ENCODE measurements at regions not wholly inside any gene's neighbourhood (a gene's known extent, or its start where the extent isn't known, plus 50 kb on each side); places are given as distances from the start of the nearest gene placed in this dataset.
"Not testable (repeated sequence)": the region's sequence is repeated elsewhere in the genome, so short reads cannot be mapped to it uniquely, and the experiment has no call there.

DNA sequence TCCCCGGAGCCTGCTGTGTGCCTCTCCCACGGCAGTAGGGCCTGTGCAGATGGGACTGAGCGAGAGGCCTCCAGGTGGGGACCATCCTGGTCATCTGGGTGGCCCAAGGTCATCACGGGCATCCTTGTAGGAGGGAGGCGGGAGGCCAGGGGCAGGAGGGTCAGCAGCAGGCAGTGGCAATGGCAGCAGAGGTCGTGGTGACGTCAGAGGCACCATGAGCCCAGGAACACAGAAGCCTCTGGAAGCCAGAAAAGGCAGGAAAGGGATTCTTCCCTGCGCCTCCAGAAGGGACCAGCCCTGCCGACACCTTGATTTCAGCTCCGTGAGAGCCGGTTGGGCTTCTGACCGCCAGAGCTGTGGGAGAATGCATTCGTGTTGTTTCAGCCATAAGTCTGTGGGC, 190.3 kb downstream of the BANP start:
- TF ChIP-seq CTCF (IDR thresholded peaks at IDR 0.05): no peak
- TF ChIP-seq EP300 (IDR thresholded peaks at IDR 0.05): no peak
- no peak for TF ChIP-seq POLR2AphosphoS5 (IDR thresholded peaks at IDR 0.05)
- no peak for TF ChIP-seq POLR2A (IDR thresholded peaks at IDR 0.05)
- 68 to 87% methylated on average over 3 to 7 of the region's 13 CpGs for WGBS, 2 donors (ENCODE audit: low coverage in 1 of 2)
- Histone ChIP-seq H3K4me1 (no peaks in the 10 kb centered on the region), H3K36me3 (no peaks in the 10 kb centered on the region), H3K27ac (no peak overlapping the region), H3K9me3 (peaks cover 0 to 27% (median 0%) of the 10 kb centered on the region in 3 donors), H3K4me3 (no peak overlapping the region), H3K27me3 (peaks cover 4% of the 10 kb centered on the region)
- ATAC-seq: no peak

- H3K27me3 ChIP-seq, ATAC-seq, H3K4me3 ChIP-seq, H3K27ac ChIP-seq, H3K36me3 ChIP-seq, H3K4me1 ChIP-seq: not testable (repeated sequence)
- peaks cover 0 to 27% (median 0%) of the 10 kb centered on the region in 3 donors for H3K9me3 ChIP-seq
- 80 to 95% methylated on average over 1 to 7 of the region's 23 CpGs for WGBS, 2 donors (ENCODE audit: low coverage in 1 of 2)
These were observed 191.1 kb downstream of the BANP start for GRCh38 chr16:88142056-88142935.

- not testable (repeated sequence) for H3K4me3 ChIP-seq, H3K4me1 ChIP-seq, H3K27ac ChIP-seq, H3K27me3 ChIP-seq, H3K36me3 ChIP-seq, ATAC-seq
- WGBS, 2 donors (ENCODE audit: low coverage in 1 of 2): 43% methylated on average over 13 of the region's 39 CpGs; no CpG with 5 or more reads in 1 of the 2 donors
- peaks cover 0 to 20% (median 0%) of the 10 kb centered on the region in 3 donors for H3K9me3 ChIP-seq
These were observed 192.1 kb downstream of the BANP start for GRCh38 chr16:88143122-88144027.

DNA sequence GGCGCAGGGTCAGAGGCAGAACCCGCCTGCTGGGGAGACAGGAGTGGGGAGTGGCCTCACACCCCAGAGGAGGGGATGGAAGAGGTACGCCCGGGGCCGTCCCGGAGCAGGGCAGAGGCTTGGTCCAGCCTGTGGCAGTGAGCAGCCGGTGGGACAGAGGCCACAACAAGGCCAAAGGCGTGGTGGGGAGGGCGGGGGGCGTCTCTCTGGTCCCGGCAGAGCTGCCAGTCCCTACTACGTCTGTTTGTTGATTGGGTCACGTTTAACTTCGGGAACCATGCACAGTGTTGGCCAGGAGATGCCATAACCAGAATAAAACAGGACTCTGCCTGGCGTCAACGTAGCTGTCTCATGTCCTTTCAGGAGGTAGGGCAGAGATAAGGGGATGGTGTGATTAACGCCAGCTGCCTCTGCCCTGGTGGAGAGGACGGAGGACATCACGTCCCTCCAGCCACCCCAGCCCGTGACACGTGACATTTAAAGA, 192.8 kb downstream of the BANP start:
- Histone ChIP-seq H3K4me1 (no peaks in the 10 kb centered on the region), H3K36me3 (no peaks in the 10 kb centered on the region), H3K27ac (no peak overlapping the region), H3K9me3 (peaks cover 0 to 13% (median 0%) of the 10 kb centered on the region in 3 donors), H3K4me3 (no peak overlapping the region), H3K27me3 (peaks cover 4% of the 10 kb centered on the region)
- no peak for TF ChIP-seq POLR2AphosphoS5 (IDR thresholded peaks at IDR 0.05)
- no peak for TF ChIP-seq CTCF (IDR thresholded peaks at IDR 0.05)
- TF ChIP-seq POLR2A (IDR thresholded peaks at IDR 0.05): no peak
- no peak for TF ChIP-seq EP300 (IDR thresholded peaks at IDR 0.05)
- ATAC-seq: no peak
- 40% methylated on average over 10 of the region's 21 CpGs; no CpG with 5 or more reads in 1 of the 2 donors for WGBS, 2 donors (ENCODE audit: low coverage in 1 of 2)

GRCh38 chr16:88145376-88145775, 194.1 kb downstream of the BANP start:
- no CpG with 5 or more reads among the region's 13 CpGs for WGBS, 2 donors (ENCODE audit: low coverage in 1 of 2)

DNA sequence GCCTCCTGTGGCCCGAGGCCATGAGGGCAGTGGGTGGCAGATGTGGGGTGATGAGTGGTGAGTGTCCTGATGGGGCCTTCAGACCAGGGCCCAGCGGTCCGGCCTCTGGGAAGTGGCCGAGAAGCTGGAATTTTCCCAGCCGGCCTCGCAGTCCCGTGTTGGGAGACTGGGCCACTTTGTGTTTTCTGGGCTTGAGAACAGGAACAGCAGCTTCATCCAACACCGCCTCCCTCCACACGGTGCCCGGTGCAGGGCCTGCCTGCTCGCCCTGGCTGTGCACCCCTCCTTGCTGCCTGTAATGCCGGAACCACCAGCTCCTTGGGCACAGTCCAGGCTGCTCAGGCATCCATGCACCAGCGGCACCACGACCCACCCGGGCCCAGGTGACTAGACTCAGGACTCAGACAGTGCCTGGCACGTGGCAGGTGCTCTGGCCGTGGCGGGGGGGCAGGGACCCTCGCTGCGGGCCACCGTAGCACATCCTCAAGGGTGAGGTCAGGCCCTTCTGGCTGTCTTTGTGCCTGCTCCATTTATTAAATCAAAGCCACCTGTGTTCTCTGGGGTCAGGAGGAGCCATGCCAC, 194.7 kb downstream of the BANP start:
- whole genome bisulfite sequencing, 2 donors (ENCODE audit: low coverage in 1 of 2): 98% methylated on average over 6 of the region's 21 CpGs; no CpG with 5 or more reads in 1 of the 2 donors
- not testable (repeated sequence) for H3K27me3 ChIP-seq, H3K9me3 ChIP-seq, H3K36me3 ChIP-seq, ATAC-seq, H3K4me1 ChIP-seq, H3K4me3 ChIP-seq, H3K27ac ChIP-seq

More at GRCh38 chr16:88145376-88145775, 194.1 kb downstream of the BANP start:
- H3K9me3 ChIP-seq, H3K27me3 ChIP-seq, H3K4me1 ChIP-seq, H3K36me3 ChIP-seq, H3K27ac ChIP-seq, ATAC-seq, H3K4me3 ChIP-seq: not testable (repeated sequence)

- WGBS, 2 donors (ENCODE audit: low coverage in 1 of 2): 90 to 95% methylated on average over 2 to 4 of the region's 16 CpGs
- not testable (repeated sequence) for H3K4me3 ChIP-seq
These were observed 196.8 kb downstream of the BANP start for GRCh38 chr16:88148078-88148477.

GRCh38 chr16:88148682-88149081, 197.4 kb downstream of the BANP start:
- ATAC-seq, H3K27me3 ChIP-seq, H3K36me3 ChIP-seq, H3K27ac ChIP-seq, H3K9me3 ChIP-seq, H3K4me3 ChIP-seq: not testable (repeated sequence)
- no CpG with 5 or more reads among the region's 11 CpGs for WGBS, 2 donors (ENCODE audit: low coverage in 1 of 2)
- peaks cover 0 to 20% (median 0%) of the 10 kb centered on the region in 3 donors for H3K4me1 ChIP-seq

More at GRCh38 chr16:88148078-88148477, 196.8 kb downstream of the BANP start:
- ATAC-seq, H3K36me3 ChIP-seq, H3K9me3 ChIP-seq, H3K27ac ChIP-seq, H3K27me3 ChIP-seq: not testable (repeated sequence)
- peaks cover 0 to 20% (median 0%) of the 10 kb centered on the region in 3 donors for H3K4me1 ChIP-seq

GRCh38 chr16:88149158-88149603, 197.9 kb downstream of the BANP start:
- not testable (repeated sequence) for H3K36me3 ChIP-seq, H3K9me3 ChIP-seq, ATAC-seq, H3K27ac ChIP-seq, H3K27me3 ChIP-seq, H3K4me3 ChIP-seq
- no CpG with 5 or more reads among the region's 14 CpGs for WGBS, 2 donors (ENCODE audit: low coverage in 1 of 2)
- peaks cover 0 to 20% (median 0%) of the 10 kb centered on the region in 3 donors for H3K4me1 ChIP-seq

DNA sequence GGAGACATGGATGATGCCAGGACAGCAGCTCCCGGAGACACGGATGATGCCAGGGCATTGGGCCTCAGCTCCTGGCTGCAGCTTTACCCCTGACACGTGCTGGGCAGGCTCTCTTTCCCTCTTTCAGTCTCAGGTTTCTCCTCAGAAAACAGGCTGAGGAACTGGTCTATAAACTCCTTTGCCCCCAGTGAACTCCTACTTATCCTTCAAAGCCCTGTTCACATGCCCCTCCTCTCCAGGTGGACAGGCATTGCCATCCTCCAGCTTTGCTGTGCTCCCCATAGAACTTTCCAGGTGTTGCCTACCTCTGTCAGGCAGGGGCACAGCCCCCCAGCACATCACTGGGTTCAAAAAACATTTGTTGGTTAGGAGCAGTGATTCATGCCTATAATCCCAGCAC, 198.4 kb downstream of the BANP start:
- H3K9me3 ChIP-seq, H3K36me3 ChIP-seq, H3K4me3 ChIP-seq, H3K27me3 ChIP-seq, ATAC-seq, H3K27ac ChIP-seq: not testable (repeated sequence)
- WGBS, 2 donors (ENCODE audit: low coverage in 1 of 2): 92% methylated on average over 2 of the region's 3 CpGs; no CpG with 5 or more reads in 1 of the 2 donors
- H3K4me1 ChIP-seq: peaks cover 0 to 20% (median 0%) of the 10 kb centered on the region in 3 donors
